Smooth muscle cell of the brain vasculature (primary cell): ENCODE measurements at regions not wholly inside any gene's neighbourhood (a gene's known extent, or its start where the extent isn't known, plus 50 kb on each side); places are given as distances from the start of the nearest gene placed in this dataset.

Source experiments
- DNase-seq: peaks from one replicate; pipeline ENCODE4 v3.0.0-alpha.2; 2012; ENCODE audit warnings: low read depth, low spot score

- DNase-seq: no peak
Measured at GRCh38 chr2:196224756-196225155, 53.4 kb upstream of the STK17B start.

GRCh38 chr2:196225213-196225612, 53.8 kb upstream of the STK17B start:
- DNase-seq: no peak

DNA sequence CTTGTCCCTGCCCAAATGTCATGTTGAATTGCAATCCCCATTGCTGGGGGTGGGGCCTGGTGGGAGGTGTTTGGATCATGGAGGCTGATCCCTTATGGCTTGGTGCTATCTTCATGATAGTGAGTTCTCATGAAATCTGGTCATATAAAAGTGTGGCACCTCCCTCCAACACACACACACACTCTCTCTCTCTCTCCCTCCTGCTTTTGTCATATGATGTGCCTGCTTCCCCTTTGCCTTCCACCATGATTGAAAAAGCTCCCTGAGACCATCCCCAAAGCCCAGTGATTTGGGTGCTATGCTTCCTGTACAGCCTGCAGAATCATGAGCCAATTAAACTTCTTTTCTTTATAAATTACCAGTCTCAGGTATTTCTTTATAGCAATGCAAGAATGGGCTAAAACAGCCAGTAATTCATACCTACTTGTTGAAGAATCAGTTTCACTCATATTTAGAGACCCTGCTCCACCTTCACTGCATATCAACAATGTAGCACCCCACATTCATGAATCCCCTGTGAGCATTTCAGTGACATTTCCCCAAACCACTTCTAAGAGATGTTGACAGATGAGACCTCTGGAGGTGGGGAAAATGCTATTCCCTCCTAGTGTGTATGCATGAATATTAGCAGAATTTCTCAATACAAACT, 54.8 kb upstream of the STK17B start:
- no peak for DNase-seq

DNA sequence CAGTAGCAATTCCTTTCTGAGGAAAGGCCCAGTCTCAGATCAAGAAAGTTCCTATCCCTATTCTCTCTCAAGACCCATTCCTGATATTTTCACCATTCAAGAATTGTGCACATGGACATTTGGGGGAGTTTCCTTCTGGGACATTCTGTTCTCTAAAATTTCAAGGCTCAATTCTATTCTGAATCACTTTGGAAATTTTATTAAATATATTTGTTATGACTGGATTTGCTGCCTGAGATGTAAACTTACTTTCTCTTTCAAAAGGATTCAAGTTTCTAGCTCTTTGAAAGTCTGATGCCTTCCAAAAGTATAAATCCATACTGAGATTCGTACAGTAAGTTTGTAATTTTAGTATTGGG, 55.3 kb upstream of the STK17B start:
- no peak for DNase-seq

DNA sequence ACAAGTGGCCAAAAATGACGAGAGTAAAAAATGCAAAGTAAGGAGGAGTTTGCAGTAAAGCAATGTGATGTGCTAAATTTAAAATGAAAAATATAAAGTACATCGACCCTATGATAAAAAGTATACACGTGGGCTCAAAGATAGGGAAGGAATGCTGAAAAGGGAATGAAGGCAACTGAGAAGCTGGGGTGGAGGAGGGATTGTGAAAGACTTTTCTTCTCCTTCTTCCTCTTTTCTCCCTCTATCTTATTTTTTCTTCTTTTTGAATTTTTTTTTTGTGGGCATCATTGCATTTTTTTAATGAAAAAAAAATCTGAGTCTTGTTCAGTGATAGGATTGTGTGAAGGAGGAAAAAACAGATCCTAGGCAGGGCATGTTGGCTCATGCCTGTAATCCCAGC, 57.6 kb upstream of the STK17B start:
- no peak for DNase-seq

DNA sequence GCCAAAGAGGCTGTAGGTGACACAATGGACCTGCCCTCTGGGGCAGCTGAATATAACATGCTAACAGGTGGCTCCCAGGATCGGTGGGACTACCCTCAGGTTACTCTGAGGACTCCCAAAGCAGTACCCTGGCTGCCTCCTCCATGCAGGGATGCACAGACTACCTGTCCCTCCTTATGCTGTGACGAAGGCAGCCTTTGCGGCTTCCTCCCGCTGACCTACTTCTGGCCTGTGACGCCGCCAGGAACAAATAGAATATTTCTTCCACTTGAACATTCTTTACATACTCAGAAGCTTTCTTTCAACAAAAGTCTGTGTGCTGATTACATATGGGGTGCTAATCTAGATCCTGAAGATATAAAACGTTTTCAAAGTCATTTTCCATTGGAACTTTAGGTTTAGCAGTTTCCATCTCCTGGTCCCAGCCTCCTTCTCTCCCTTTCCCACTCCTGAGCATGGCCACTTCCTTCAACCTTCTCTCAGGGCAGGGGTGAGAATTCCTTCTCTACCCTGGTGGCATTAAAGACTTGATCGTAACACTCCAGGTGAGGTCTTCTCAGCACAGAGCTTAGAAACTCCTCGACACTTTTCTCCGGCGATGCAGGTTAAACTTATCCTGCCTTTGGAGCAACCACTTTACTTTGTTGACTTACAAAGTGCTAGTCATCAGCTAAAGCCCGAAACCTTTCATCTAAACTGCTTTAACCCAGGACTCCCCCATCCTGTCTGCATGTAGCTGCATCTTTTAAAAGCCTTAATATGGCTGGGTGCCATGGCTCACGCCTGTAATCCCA, 58.9 kb upstream of the STK17B start:
- no peak for DNase-seq

- DNase-seq: peak; percentile 67
Measured at GRCh38 chr2:196233021-196233804, 61.8 kb upstream of the STK17B start.

- DNase-seq: peak; percentile 18
Measured at GRCh38 chr2:196233805-196234475, 62.6 kb upstream of the STK17B start.

DNA sequence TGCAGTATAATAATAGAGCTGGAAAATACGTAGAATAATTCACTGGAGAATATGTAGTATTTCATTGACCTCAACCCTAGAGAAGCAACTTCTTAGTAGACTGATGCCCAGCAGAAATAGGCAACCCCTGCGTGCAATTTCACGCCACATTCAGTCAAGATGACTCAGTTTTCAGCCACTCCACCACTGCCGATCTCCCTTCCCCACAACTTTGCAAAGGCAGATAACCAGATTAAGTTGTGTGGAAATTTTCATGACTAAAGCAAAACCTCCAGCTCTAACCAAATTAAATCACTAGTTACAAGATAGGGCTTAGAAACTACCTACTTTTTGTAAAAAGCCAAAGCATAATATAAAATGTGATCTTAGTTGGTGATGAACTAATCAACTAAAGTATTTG, 63.3 kb upstream of the STK17B start:
- DNase-seq: no peak

DNA sequence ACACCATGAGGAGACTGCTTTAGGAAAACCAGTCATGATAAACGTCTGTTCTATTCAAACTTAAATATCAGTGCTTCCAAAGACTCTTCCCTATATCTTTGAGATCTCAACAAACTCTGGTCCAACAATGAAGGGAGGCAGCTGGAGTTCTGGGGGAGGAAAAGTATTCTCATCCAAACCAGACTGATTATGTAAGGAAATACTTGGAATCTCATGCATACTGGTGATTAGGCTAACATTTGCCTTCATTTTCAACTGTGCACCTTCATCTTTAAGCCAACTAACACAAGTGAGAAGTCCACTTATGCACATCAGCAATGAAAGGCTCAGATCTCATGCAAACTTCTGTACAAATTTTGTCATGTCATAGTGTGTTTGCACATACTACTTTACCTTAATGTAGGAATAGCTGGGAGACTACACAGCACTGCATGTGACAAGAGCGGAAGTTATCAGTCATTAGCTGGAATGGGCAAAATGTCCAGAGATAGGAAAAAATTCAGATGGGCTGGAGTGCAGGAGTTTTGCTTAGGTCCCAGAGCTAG, 67.5 kb upstream of the STK17B start:
- no peak for DNase-seq

GRCh38 chr2:196239622-196240587, 68.5 kb upstream of the STK17B start:
- no peak for DNase-seq

- no peak for DNase-seq
Measured at GRCh38 chr2:196241175-196241574, 69.8 kb upstream of the STK17B start.

- DNase-seq: no peak
Measured at GRCh38 chr2:196242131-196242620, 70.8 kb upstream of the STK17B start.

DNA sequence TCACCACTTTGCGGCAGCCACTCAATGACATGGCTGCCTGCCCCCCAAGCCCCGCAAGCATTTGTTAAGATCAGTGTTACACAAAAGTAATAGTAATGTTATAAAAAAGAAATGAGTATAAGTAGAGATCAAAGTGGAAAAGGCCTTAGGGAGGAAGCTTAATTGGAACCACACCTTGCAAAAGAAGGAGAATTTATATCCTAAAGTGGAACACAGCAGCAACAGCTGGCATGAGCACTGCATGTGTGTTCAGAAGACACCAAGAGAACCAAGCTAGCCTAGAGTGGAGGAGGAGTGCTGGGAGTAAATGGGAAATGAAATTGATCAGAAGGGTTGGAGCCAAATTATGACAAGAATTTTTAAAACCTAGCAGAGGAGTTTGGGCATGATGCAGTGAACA, 73.1 kb upstream of the STK17B start:
- no peak for DNase-seq

DNA sequence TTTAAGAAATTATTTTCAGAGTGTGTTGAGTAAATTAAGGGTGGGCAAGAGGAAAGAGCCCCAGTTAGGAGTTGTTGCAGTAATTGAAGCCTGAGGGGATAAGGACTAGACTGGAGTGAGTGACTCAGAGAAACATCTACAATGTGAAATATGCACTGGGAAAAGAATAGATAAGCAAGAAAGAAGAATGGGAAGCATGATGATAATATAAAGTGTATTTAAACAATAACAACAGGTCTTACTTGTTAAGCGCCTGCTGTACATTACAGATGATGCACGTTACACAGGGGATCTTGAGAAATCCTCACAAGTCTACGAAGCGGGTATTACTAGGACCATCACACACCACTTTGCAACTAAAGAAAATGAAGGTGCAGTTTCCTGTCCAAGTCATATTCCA, 73.6 kb upstream of the STK17B start:
- DNase-seq: no peak

- DNase-seq: no peak
Measured at GRCh38 chr2:196245378-196246140, 74.2 kb upstream of the STK17B start.

GRCh38 chr2:196247114-196247975, 76.0 kb upstream of the STK17B start:
- DNase-seq: no peak

DNA sequence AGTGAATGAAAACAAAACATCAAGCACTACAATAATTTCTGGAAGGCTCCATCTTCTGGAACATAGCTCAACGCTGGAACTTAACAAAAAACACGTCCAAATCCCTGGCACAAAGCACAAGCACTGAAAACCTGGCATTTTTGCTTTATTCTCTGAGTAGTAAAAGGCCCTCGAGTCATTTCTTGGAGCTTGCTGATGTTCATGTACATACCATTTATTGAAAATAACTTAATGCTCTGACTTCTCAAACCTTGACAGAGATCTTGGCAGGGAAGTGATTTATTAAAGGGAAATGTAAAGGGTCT, 76.5 kb upstream of the STK17B start:
- no peak for DNase-seq
